Activated naive CD8-positive, alpha-beta T cell (primary cell): ENCODE measurements at regions not wholly inside any gene's neighbourhood (a gene's known extent, or its start where the extent isn't known, plus 50 kb on each side); places are given as distances from the start of the nearest gene placed in this dataset.

Experiments used
- H3K27ac Mint-ChIP-seq: one replicate; pipeline ENCODE4 v1.8.0; 2021; ENCODE audit warnings: mixed read lengths
- H3K27me3 Mint-ChIP-seq: one replicate; pipeline ENCODE4 v1.8.0; 2021; ENCODE audit warnings: mixed read lengths
- H3K36me3 Mint-ChIP-seq: one replicate; pipeline ENCODE4 v1.8.0; 2021; ENCODE audit warnings: mixed read lengths
- H3K4me1 Mint-ChIP-seq: one replicate; pipeline ENCODE4 v1.8.0; 2021; ENCODE audit warnings: low read depth, mixed read lengths
- H3K4me3 Mint-ChIP-seq: one replicate; pipeline ENCODE4 v1.8.0; 2021; ENCODE audit warnings: mild to moderate bottlenecking, mixed read lengths
- H3K9me3 Mint-ChIP-seq: one replicate; pipeline ENCODE4 v1.8.0; 2021; ENCODE audit warnings: low read depth, mixed read lengths

GRCh38 chr3:72233571-72233970 is 448.6 kb upstream of the PROK2 start:
- no peaks in the 10 kb centered on the region for H3K9me3 Mint-ChIP-seq
- H3K27me3 Mint-ChIP-seq = no peaks in the 10 kb centered on the region
- H3K27ac Mint-ChIP-seq = no peak overlapping the region
- H3K4me3 Mint-ChIP-seq = no peak overlapping the region
- H3K4me1 Mint-ChIP-seq = no peaks in the 10 kb centered on the region
- H3K36me3 Mint-ChIP-seq = no peaks in the 10 kb centered on the region

- H3K4me3 Mint-ChIP-seq = no peak overlapping the region
- no peaks in the 10 kb centered on the region for H3K9me3 Mint-ChIP-seq
- H3K4me1 Mint-ChIP-seq = peaks cover 2% of the 10 kb centered on the region
- no peak overlapping the region for H3K27ac Mint-ChIP-seq
- no peaks in the 10 kb centered on the region for H3K27me3 Mint-ChIP-seq
- H3K36me3 Mint-ChIP-seq = no peaks in the 10 kb centered on the region
These were observed 447.8 kb upstream of the PROK2 start for GRCh38 chr3:72232777-72233176.

- H3K27ac Mint-ChIP-seq = no peak overlapping the region
- no peaks in the 10 kb centered on the region for H3K27me3 Mint-ChIP-seq
- H3K36me3 Mint-ChIP-seq = no peaks in the 10 kb centered on the region
- H3K4me1 Mint-ChIP-seq = peaks cover 6% of the 10 kb centered on the region
- H3K9me3 Mint-ChIP-seq = no peaks in the 10 kb centered on the region
- H3K4me3 Mint-ChIP-seq = no peak overlapping the region
These were observed 447.4 kb upstream of the PROK2 start for GRCh38 chr3:72232331-72232730.

DNA sequence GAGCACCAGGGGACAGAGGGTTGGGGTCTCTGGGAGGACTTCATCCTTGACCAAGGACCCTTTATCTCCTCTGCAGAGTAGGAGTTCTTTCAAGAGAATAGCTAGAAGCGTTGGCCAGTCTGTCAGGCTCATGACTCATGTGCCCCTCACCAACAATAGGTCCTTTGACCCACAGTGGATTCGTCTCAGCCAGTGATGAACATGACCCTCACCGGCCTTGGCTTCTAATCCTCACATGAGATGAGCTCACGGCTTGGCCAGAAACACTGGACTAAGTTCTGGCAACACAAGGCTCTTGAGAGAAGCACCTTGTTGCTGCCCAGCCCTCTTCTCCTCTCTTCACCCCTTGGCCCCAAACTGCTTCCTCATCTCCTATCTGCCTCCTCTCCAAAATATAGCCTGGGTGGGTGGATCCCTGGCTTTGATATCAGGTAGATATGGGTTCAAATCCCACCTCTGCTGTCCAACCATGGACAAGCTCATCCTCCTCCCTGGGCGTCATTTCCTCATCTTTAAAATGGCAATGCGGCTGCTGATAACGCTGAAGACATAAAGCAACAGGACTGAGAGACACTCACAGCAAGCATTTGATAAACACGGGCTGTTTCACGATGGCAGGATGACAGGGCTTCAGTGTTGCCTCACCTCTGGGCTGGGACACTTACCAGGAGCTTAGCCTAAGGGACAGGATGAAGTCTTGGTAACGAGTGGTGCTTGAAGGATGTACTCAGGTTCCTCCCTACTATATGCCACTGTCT is 446.7 kb upstream of the PROK2 start:
- H3K9me3 Mint-ChIP-seq = no peaks in the 10 kb centered on the region
- H3K27ac Mint-ChIP-seq = no peak overlapping the region
- H3K4me1 Mint-ChIP-seq = peaks cover 6% of the 10 kb centered on the region
- H3K4me3 Mint-ChIP-seq = no peak overlapping the region
- no peaks in the 10 kb centered on the region for H3K27me3 Mint-ChIP-seq
- peaks cover 2% of the 10 kb centered on the region for H3K36me3 Mint-ChIP-seq

- H3K27ac Mint-ChIP-seq = no peak overlapping the region
- H3K4me3 Mint-ChIP-seq = no peak overlapping the region
- peaks cover 2% of the 10 kb centered on the region for H3K9me3 Mint-ChIP-seq
- no peaks in the 10 kb centered on the region for H3K27me3 Mint-ChIP-seq
- peaks cover 5% of the 10 kb centered on the region for H3K36me3 Mint-ChIP-seq
- H3K4me1 Mint-ChIP-seq = peaks cover 6% of the 10 kb centered on the region
These were observed 445.9 kb upstream of the PROK2 start for GRCh38 chr3:72230774-72231379.

DNA sequence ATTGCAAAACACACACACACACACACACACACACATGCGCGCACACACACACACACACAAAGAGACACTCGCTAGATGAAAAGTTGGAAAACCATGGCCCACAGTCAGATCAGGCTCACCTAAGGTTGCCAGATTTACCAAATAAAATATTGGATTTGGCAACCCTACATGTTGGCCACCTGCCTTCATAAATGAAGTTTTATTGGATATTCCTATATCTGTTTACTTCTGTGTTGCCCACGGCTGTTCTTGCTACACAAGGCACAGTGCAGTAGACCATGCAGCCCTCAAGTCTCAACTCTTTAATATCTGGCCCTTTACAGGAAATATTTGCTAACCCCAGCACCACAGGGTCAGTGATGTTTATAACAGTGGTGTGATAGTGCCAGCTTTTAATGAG is 445.0 kb upstream of the PROK2 start:
- Mint-ChIP-seq H3K36me3 (peaks cover 11% of the 10 kb centered on the region), H3K9me3 (peaks cover 12% of the 10 kb centered on the region), H3K27me3 (no peaks in the 10 kb centered on the region), H3K4me3 (no peak overlapping the region), H3K4me1 (peaks cover 6% of the 10 kb centered on the region), H3K27ac (no peak overlapping the region)

- Mint-ChIP-seq H3K27me3 (no peaks in the 10 kb centered on the region), H3K27ac (no peak overlapping the region), H3K4me1 (peaks cover 6% of the 10 kb centered on the region), H3K4me3 (no peak overlapping the region), H3K9me3 (peaks cover 21% of the 10 kb centered on the region), H3K36me3 (peaks cover 12% of the 10 kb centered on the region)
These were observed 442.6 kb upstream of the PROK2 start for GRCh38 chr3:72227486-72228070.

DNA sequence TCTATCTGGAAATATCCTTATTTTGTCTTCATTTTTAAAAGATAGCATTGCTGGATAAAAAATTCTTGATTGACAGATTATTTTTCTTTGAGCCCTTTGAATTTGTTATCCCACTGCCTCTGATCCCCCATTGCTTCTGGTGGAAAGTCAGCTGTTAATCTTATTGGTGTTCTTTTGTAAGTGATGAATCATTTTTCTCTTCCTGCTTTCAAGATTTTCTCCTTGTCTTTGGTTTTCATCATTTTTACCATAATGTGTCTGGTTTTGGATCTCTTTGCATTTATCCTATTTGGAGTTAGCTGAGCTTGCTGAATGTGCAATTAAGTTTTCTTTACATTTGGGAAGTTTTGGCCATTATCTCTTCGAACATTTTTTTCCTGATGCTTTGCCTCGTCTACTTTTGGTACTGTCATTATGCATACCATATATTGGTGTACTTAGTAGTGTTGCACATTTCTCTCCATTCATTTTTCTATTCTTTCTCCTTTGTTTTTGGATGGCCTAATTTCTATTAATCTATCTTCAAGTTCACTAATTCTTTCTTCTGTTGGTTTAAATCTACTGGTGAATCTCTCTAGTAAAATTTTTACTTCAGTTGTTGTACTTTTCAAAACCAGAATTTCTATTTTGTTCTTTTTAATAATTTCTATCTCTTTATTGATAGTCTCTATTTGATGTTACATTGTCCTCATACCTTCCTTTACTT is 440.0 kb upstream of the PROK2 start:
- Mint-ChIP-seq H3K4me3 (no peak overlapping the region), H3K27me3 (no peaks in the 10 kb centered on the region), H3K9me3 (peaks cover 21% of the 10 kb centered on the region), H3K36me3 (peaks cover 15% of the 10 kb centered on the region), H3K27ac (no peak overlapping the region), H3K4me1 (peaks cover 6% of the 10 kb centered on the region)

DNA sequence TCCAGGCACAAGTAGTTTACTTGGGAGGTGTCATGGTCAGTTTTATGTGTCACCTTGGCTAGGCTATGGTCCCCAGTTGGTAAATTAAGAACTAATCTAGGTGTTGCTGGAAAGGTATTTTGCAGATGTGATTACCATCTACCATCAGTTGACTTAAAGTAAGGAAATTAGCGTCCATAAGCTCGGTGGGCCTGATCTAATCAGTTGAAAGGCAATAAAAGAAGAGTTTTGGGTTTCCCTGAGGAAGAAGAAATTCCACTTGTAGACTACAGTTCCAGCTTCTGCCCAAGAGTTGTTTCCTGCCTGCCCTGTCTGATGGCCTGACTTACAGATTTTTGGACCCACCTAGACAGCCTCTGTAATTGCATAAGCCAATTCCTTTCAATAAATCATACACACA is 438.7 kb upstream of the PROK2 start:
- no peak overlapping the region for H3K27ac Mint-ChIP-seq
- peaks cover 6% of the 10 kb centered on the region for H3K4me1 Mint-ChIP-seq
- H3K9me3 Mint-ChIP-seq = peaks cover 21% of the 10 kb centered on the region

DNA sequence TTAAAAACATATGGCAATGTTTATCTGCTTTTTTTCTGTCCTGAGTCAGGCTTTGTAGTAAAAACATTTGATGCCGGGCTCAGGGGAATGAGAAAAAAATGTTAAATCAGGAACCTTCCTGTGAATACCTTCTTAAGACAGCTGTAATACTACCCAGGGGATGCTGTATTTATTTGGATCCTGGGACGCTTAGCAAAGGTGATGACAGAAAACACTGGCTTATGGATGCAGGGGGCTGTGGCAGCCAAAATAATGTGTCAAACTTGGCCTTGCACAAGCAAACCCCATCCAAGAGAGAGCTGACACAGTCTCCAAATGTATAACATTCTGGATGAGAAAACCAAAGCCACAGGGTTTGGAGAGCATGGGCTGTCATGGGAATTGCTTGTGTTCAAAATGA is 438.2 kb upstream of the PROK2 start:
- Mint-ChIP-seq H3K27ac (no peak overlapping the region), H3K9me3 (peaks cover 21% of the 10 kb centered on the region), H3K4me3 (no peak overlapping the region), H3K36me3 (peaks cover 15% of the 10 kb centered on the region), H3K4me1 (peaks cover 6% of the 10 kb centered on the region), H3K27me3 (no peaks in the 10 kb centered on the region)

More for the DNA sequence above, 438.7 kb upstream of the PROK2 start:
- Mint-ChIP-seq H3K4me3 (no peak overlapping the region), H3K27me3 (no peaks in the 10 kb centered on the region), H3K36me3 (peaks cover 15% of the 10 kb centered on the region)

DNA sequence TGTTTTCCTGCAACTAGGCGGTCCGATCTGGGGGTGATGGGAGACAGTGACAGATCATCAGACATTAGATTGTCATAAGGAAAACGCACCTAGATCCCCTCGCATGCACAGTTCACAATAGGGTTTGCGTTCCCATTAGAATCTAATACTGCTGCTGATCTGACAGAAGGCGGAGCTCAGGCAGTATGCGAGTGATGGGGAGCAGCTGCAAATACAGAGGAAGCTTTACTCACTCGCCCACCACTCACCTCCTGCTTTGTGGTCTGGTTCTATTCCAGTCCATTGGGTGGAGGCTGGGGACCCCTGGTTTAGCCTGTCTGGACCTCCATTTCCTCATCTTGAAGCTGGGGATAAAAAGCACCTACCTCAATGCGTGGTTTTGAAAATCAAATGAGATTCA is 437.5 kb upstream of the PROK2 start:
- Mint-ChIP-seq H3K27me3 (no peaks in the 10 kb centered on the region), H3K4me3 (no peak overlapping the region), H3K27ac (no peak overlapping the region)

DNA sequence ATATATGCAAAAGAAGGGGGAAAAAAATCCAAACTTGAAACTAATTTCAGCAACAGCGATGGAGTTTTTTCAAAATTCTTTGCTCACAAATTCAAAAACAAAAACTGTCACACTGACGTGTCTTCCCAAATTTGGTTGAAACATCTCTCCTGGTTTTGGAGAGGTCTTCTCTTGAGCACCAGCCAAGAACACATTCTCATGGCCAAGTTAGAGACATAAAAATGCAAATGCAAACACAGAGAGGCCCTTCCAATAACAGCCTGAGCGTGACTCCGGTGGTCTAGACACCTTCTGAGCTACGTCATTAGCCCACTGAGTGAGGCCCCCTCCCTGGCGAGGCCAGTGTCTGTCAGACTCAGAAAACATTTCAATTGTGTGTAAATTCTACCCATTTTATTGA is 436.0 kb upstream of the PROK2 start:
- H3K36me3 Mint-ChIP-seq = peaks cover 11% of the 10 kb centered on the region
- peaks cover 2% of the 10 kb centered on the region for H3K27me3 Mint-ChIP-seq
- H3K9me3 Mint-ChIP-seq = peaks cover 19% of the 10 kb centered on the region
- H3K4me1 Mint-ChIP-seq = no peaks in the 10 kb centered on the region
- no peak overlapping the region for H3K4me3 Mint-ChIP-seq
- H3K27ac Mint-ChIP-seq = no peak overlapping the region

More for the DNA sequence above, 437.5 kb upstream of the PROK2 start:
- peaks cover 21% of the 10 kb centered on the region for H3K9me3 Mint-ChIP-seq
- H3K4me1 Mint-ChIP-seq = peaks cover 1% of the 10 kb centered on the region
- H3K36me3 Mint-ChIP-seq = peaks cover 15% of the 10 kb centered on the region

DNA sequence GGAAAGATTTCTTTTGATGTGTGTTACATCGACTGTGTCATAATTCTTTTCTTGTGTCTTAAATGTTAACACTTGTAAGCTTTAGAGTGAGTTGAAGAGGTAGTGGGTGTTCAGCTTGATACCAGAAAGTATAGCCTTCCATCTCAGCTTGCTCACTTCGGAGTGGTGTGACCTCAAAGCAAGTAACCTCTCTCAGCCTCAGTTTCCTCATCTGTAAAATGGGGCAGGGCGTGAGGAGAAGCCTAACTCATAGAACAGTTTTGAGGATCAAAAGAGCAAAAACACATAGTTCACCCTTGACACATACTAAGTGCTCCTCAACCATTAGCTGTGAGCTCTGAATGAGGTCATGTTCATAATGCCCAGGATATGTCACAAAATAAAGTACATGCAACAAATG is 434.8 kb upstream of the PROK2 start:
- Mint-ChIP-seq H3K9me3 (peaks cover 7% of the 10 kb centered on the region), H3K27ac (no peak overlapping the region), H3K4me3 (no peak overlapping the region), H3K4me1 (no peaks in the 10 kb centered on the region), H3K36me3 (peaks cover 3% of the 10 kb centered on the region), H3K27me3 (peaks cover 2% of the 10 kb centered on the region)

DNA sequence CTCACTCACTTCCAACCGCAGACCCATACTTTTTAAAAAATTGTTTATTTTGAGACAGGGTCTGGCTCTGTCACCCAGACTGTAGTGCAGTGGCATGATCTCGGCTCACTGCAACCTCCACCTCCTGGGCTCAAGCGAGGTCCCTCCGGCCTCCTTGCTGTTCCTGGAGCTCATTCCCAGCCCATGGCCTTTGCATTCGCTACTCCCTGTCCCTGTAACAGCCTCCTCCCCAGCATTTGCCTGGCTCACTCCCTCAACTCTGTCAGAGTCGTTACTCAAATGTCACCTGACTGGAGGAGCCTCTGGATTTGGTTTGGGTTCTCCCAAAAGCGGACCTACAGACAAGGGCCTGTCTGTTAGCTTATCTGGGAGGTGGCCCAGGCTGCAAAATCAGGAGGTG is 432.6 kb upstream of the PROK2 start:
- no peaks in the 10 kb centered on the region for H3K4me1 Mint-ChIP-seq
- peaks cover 3% of the 10 kb centered on the region for H3K36me3 Mint-ChIP-seq
- no peak overlapping the region for H3K4me3 Mint-ChIP-seq
- no peak overlapping the region for H3K27ac Mint-ChIP-seq
- H3K27me3 Mint-ChIP-seq = peaks cover 2% of the 10 kb centered on the region
- no peaks in the 10 kb centered on the region for H3K9me3 Mint-ChIP-seq
